Stimulated activated CD4-positive, alpha-beta T cell treated with anti-CD3 and anti-CD28 coated beads, TNF-alpha, amount 100 ng/mL, for 1 hour (primary cell): ENCODE measurements at regions not wholly inside any gene's neighbourhood (a gene's known extent, or its start where the extent isn't known, plus 50 kb on each side); places are given as distances from the start of the nearest gene placed in this dataset.
"Not testable (repeated sequence)": the region's sequence is repeated elsewhere in the genome, so short reads cannot be mapped to it uniquely, and the experiment has no call there.

ENCODE experiments used
- DNase-seq, 3 donors: peaks; one replicate each; pipeline ENCODE4 v3.0.0-alpha.2; 2020; ENCODE audit warnings: low read depth in 3 of 3, low spot score in 1 of 3

GRCh38 chr16:87209808-87210512 is 107.2 kb downstream of the C16orf95 start:
- DNase-seq = no peak

GRCh38 chr16:87210894-87211293 is 106.3 kb downstream of the C16orf95 start:
- DNase-seq = no peak

GRCh38 chr16:87212026-87212425 is 105.2 kb downstream of the C16orf95 start:
- DNase-seq = no peak

GRCh38 chr16:87213536-87213935 is 103.7 kb downstream of the C16orf95 start:
- no peak for DNase-seq

- no peak for DNase-seq
Measured at GRCh38 chr16:87216148-87216840, 100.9 kb downstream of the C16orf95 start.

GRCh38 chr16:87216841-87217275 is 100.3 kb downstream of the C16orf95 start:
- no peak for DNase-seq

GRCh38 chr16:87217802-87218201 is 99.4 kb downstream of the C16orf95 start:
- DNase-seq = not testable (repeated sequence)

- DNase-seq = no peak
Measured at GRCh38 chr16:87218281-87219055, 98.7 kb downstream of the C16orf95 start.

- DNase-seq = no peak
Measured at GRCh38 chr16:87219287-87219909, 97.8 kb downstream of the C16orf95 start.

GRCh38 chr16:87221633-87222032 is 95.6 kb downstream of the C16orf95 start:
- no peak for DNase-seq

- no peak for DNase-seq
Measured at GRCh38 chr16:87222335-87222734, 94.9 kb downstream of the C16orf95 start.

- no peak for DNase-seq
Measured at GRCh38 chr16:87223656-87224248, 93.4 kb downstream of the C16orf95 start.

GRCh38 chr16:87226926-87227295 is 90.3 kb downstream of the C16orf95 start:
- DNase-seq = no peak

- DNase-seq = no peak
Measured at GRCh38 chr16:87227296-87227951, 89.8 kb downstream of the C16orf95 start.

GRCh38 chr16:87228363-87228762 is 88.8 kb downstream of the C16orf95 start:
- DNase-seq = no peak

- DNase-seq = no peak
Measured at GRCh38 chr16:87229230-87230188, 87.7 kb downstream of the C16orf95 start.

- no peak for DNase-seq
Measured at GRCh38 chr16:87230571-87230970, 86.6 kb downstream of the C16orf95 start.

GRCh38 chr16:87231295-87231694 is 85.9 kb downstream of the C16orf95 start:
- DNase-seq = no peak

- DNase-seq = no peak
Measured at GRCh38 chr16:87231911-87232310, 85.3 kb downstream of the C16orf95 start.
